ENCODE measurements at regions not wholly inside any gene's neighbourhood (a gene's known extent, or its start where the extent isn't known, plus 50 kb on each side); places are given as distances from the start of the nearest gene placed in this dataset.
"Not testable (repeated sequence)": the region's sequence is repeated elsewhere in the genome, so short reads cannot be mapped to it uniquely, and the experiment has no call there.

GRCh38 chrX:8033175-8033574, 106.0 kb upstream of the PNPLA4 start:
- DNase-seq (ENCODE audit: low spot score), result no peak
- in situ Hi-C loops (cut with HindIII; ENCODE audit: low sequenced_read_pairs), result no loop called here

GRCh38 chrX:8030361-8030760, 103.1 kb upstream of the PNPLA4 start:
- no peak for DNase-seq (ENCODE audit: low spot score)
- in situ Hi-C loops (cut with HindIII; ENCODE audit: low sequenced_read_pairs), result no loop called here

GRCh38 chrX:8027827-8028226, 100.6 kb upstream of the PNPLA4 start:
- DNase-seq (ENCODE audit: low spot score), result peak; percentile 4
- in situ Hi-C loops (cut with HindIII; ENCODE audit: low sequenced_read_pairs), result no loop called here

GRCh38 chrX:8025705-8026104, 98.5 kb upstream of the PNPLA4 start:
- in situ Hi-C loops (cut with HindIII; ENCODE audit: low sequenced_read_pairs), result no loop called here
- DNase-seq (ENCODE audit: low spot score), result no peak

- in situ Hi-C loops (cut with HindIII; ENCODE audit: low sequenced_read_pairs), result no loop called here
- no peak for DNase-seq (ENCODE audit: low spot score)
These were observed 91.7 kb upstream of the PNPLA4 start for GRCh38 chrX:8018934-8019333.

- no peak for DNase-seq (ENCODE audit: low spot score)
- in situ Hi-C loops (cut with HindIII; ENCODE audit: low sequenced_read_pairs), result no loop called here
These were observed 82.9 kb upstream of the PNPLA4 start for GRCh38 chrX:8010105-8010504.

- in situ Hi-C loops (cut with HindIII; ENCODE audit: low sequenced_read_pairs), result no loop called here
- no peak for DNase-seq (ENCODE audit: low spot score)
These were observed 78.6 kb upstream of the PNPLA4 start for GRCh38 chrX:8005678-8006347.

GRCh38 chrX:8003147-8003883, 76.1 kb upstream of the PNPLA4 start:
- no peak for DNase-seq (ENCODE audit: low spot score)
- in situ Hi-C loops (cut with HindIII; ENCODE audit: low sequenced_read_pairs), result no loop called here

- in situ Hi-C loops (cut with HindIII; ENCODE audit: low sequenced_read_pairs), result no loop called here
- DNase-seq (ENCODE audit: low spot score), result no peak
These were observed 69.6 kb upstream of the PNPLA4 start for GRCh38 chrX:7996851-7997250.

GRCh38 chrX:7996414-7996813, 69.2 kb upstream of the PNPLA4 start:
- peak; percentile 42 for DNase-seq (ENCODE audit: low spot score)
- in situ Hi-C loops (cut with HindIII; ENCODE audit: low sequenced_read_pairs), result no loop called here

- in situ Hi-C loops (cut with HindIII; ENCODE audit: low sequenced_read_pairs), result no loop called here
- DNase-seq (ENCODE audit: low spot score), result no peak
These were observed 66.7 kb upstream of the PNPLA4 start for GRCh38 chrX:7993873-7994272.

GRCh38 chrX:7988013-7988759, 61.0 kb upstream of the PNPLA4 start:
- DNase-seq (ENCODE audit: low spot score); in situ Hi-C loops (cut with HindIII; ENCODE audit: low sequenced_read_pairs): not testable (repeated sequence)

- no peak for DNase-seq (ENCODE audit: low spot score)
- in situ Hi-C loops (cut with HindIII; ENCODE audit: low sequenced_read_pairs), result no loop called here
These were observed 60.2 kb upstream of the PNPLA4 start for GRCh38 chrX:7987160-7988012.

GRCh38 chrX:7986738-7987137, 59.5 kb upstream of the PNPLA4 start:
- DNase-seq (ENCODE audit: low spot score); in situ Hi-C loops (cut with HindIII; ENCODE audit: low sequenced_read_pairs): not testable (repeated sequence)

- in situ Hi-C loops (cut with HindIII; ENCODE audit: low sequenced_read_pairs), result no loop called here
- DNase-seq (ENCODE audit: low spot score), result no peak
These were observed 58.4 kb upstream of the PNPLA4 start for GRCh38 chrX:7985568-7985967.

- DNase-seq (ENCODE audit: low spot score), result no peak
- in situ Hi-C loops (cut with HindIII; ENCODE audit: low sequenced_read_pairs), result no loop called here
These were observed 56.4 kb upstream of the PNPLA4 start for GRCh38 chrX:7983581-7983980.
